NCI-H1930 (cell line): ENCODE measurements at regions not wholly inside any gene's neighbourhood (a gene's known extent, or its start where the extent isn't known, plus 50 kb on each side); places are given as distances from the start of the nearest gene placed in this dataset.
"Not testable (repeated sequence)": the region's sequence is repeated elsewhere in the genome, so short reads cannot be mapped to it uniquely, and the experiment has no call there.

Experiments
- DNase-seq, 2 experiments: peaks; one replicate each; lab custom pipeline; 2025; lab: John Stamatoyannopoulos, UW

- no peak for DNase-seq
These were observed 540.9 kb upstream of the ADGRL2 start for GRCh38 chr1:81259625-81260411.

GRCh38 chr1:81254560-81254959 is 546.2 kb upstream of the ADGRL2 start:
- DNase-seq, result no peak

- no peak for DNase-seq
These were observed 546.7 kb upstream of the ADGRL2 start for GRCh38 chr1:81254068-81254467.

- no peak for DNase-seq
These were observed 548.1 kb upstream of the ADGRL2 start for GRCh38 chr1:81252471-81253151.

GRCh38 chr1:81250825-81251224 is 549.9 kb upstream of the ADGRL2 start:
- not testable (repeated sequence) for DNase-seq

GRCh38 chr1:81245084-81245715 is 555.5 kb upstream of the ADGRL2 start:
- DNase-seq, result not testable (repeated sequence)

GRCh38 chr1:81244612-81245011 is 556.1 kb upstream of the ADGRL2 start:
- not testable (repeated sequence) for DNase-seq

- no peak for DNase-seq
These were observed 558.6 kb upstream of the ADGRL2 start for GRCh38 chr1:81242103-81242502.

- no peak for DNase-seq
These were observed 562.6 kb upstream of the ADGRL2 start for GRCh38 chr1:81238129-81238528.

GRCh38 chr1:81237473-81238089 is 563.2 kb upstream of the ADGRL2 start:
- no peak for DNase-seq

- DNase-seq, result no peak
These were observed 566.5 kb upstream of the ADGRL2 start for GRCh38 chr1:81234237-81234636.

- no peak for DNase-seq
These were observed 567.1 kb upstream of the ADGRL2 start for GRCh38 chr1:81233591-81233990.

GRCh38 chr1:81232420-81232819 is 568.3 kb upstream of the ADGRL2 start:
- DNase-seq, result no peak

- no peak for DNase-seq
These were observed 569.0 kb upstream of the ADGRL2 start for GRCh38 chr1:81231729-81232038.

GRCh38 chr1:81230983-81231728 is 569.6 kb upstream of the ADGRL2 start:
- DNase-seq, result no peak

GRCh38 chr1:81228926-81229325 is 571.8 kb upstream of the ADGRL2 start:
- no peak for DNase-seq

GRCh38 chr1:81226603-81226928 is 574.2 kb upstream of the ADGRL2 start:
- DNase-seq, result no peak

- DNase-seq, result no peak
These were observed 574.7 kb upstream of the ADGRL2 start for GRCh38 chr1:81225789-81226602.

GRCh38 chr1:81224222-81224621 is 576.5 kb upstream of the ADGRL2 start:
- DNase-seq, result no peak

GRCh38 chr1:81221564-81221963 is 579.2 kb upstream of the ADGRL2 start:
- no peak for DNase-seq

GRCh38 chr1:81220614-81221071 is 580.1 kb upstream of the ADGRL2 start:
- DNase-seq, result no peak
